HG03354 (cell line): ENCODE measurements at regions not wholly inside any gene's neighbourhood (a gene's known extent, or its start where the extent isn't known, plus 50 kb on each side); places are given as distances from the start of the nearest gene placed in this dataset.
"Not testable (repeated sequence)": the region's sequence is repeated elsewhere in the genome, so short reads cannot be mapped to it uniquely, and the experiment has no call there.

Experiments
- ATAC-seq: cut with Tn5 transposase; IDR thresholded peaks from one replicate; pipeline ENCODE4 v1.9.1; 2021; ENCODE audit warnings: mild to moderate bottlenecking; ENCODE audit not compliant: unreplicated experiment, poor library complexity, severe bottlenecking

DNA sequence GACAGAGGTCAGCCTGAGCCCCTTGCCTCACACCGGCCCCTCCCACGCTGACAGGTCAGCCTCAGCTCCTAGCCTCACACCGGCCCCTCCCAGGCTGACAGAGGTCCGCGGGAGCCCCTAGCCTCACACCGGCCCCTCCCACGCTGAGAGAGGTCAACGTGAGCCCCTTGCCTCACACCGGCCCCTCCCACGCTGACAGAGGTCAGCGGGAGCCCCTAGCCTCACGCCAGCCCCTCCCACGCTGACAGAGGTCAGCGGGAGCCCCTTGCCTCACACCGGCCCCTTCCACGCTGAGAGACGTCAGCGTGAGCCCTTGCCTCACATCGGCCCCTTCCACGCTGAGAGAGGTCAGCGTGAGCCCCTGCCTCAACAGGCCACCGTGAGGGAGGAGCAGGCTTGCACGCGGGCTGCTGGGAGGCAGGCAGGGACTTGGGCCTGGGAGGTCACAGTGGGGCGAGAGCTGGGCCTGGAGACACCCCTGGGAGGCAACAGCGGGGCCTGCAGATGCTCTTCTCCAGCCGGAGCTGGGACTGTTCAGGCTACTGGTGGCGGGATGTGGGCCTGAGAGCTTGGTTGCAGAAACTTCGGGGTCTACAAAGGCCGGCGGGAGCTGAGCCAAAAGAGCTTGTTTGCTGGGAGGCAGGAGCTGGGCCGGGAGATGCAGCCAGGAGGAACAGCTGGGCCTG, 356.4 kb downstream of the ZNF37A start:
- ATAC-seq, result not testable (repeated sequence)

DNA sequence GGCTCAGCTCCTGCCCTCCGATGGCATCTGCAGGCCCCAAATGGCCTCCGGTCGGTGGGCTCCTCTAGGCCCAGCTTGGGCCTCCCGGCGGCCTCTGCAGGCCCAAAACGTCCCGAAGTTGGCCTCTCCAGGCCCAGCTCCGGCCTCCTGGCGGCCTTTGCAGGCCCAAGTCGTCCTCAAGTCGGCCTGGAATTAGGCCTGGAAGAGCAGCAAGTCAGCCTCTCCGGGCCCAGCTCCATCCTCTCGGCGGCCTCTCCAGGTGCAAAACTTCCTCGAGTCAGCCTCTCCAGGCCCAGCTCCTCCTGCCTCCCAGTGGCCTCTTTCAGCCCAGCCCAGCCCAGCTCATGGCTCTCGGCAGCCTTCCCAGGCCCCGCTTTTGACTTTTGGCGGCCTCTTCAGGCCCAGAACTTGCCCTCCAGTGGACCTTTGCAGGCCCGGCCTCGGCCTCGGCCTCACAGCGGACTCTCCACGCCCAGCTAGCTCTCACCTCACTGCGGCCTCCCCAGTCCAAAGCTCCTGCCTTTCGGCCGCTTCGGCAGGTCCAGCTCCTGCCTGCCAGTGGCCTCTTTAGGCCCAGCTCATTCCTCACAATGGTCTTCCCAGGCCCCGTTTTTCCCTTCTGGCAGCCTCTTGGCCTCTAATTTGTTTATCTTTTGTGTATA, 357.3 kb downstream of the ZNF37A start:
- ATAC-seq, result not testable (repeated sequence)
